ENCODE measurements at regions not wholly inside any gene's neighbourhood (a gene's known extent, or its start where the extent isn't known, plus 50 kb on each side); places are given as distances from the start of the nearest gene placed in this dataset.
"Not testable (repeated sequence)": the region's sequence is repeated elsewhere in the genome, so short reads cannot be mapped to it uniquely, and the experiment has no call there.

DNA sequence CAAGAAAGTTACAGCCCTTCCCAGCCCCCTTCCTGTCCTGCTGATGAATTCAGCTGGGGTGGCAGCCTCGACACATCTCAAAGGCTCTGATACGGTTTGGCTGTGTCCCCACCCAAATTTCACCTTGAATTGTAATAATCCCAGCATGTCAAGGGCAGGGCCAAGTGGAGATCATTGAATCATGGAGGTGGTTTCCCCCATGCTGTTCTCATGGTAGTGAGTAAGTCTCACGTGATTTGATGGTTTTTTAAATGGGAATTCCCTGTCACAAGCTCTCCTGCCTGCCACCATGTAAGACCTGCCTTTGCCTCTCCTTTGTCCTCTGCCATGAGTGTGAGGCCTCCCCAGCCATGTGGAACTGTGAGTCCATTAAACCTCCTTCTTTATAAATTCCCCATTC is 163.2 kb upstream of the FOXF1 start:
- DNase-seq (ENCODE audit: low spot score in 2 of 2) (no peak), FAIRE-seq (no peak)

DNA sequence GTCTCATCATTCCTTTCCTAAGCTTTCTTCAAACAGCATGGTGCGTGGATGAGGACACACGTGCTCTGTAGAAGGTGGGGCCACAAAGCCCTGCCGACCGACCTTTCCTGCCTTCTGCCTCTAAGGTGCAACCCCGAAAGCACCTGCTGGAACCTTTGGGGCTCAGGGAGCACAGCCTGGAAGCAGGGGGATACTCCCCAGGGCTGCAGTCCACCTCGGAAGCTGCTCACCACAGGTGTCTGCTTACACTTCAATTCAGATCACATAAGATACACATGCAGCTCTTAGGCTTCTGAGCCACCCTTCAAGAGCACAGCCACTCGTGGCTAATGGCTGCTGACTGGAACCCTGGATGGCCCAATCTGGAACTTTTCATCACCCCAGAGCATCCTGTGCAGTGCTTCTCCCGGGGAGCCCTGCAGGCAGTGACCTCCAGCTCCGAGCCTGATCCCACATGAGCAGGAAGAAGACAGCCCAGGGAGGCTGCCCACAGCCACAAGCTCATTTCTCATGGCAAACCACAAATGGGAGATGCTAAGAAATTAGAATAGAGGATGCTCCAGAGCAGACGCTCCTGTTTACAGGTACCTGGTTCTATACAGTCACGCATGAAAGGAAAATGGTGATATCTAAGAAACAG is 162.3 kb upstream of the FOXF1 start:
- DNase-seq (ENCODE audit: low spot score in 2 of 2) (no peak), FAIRE-seq (no peak)

DNA sequence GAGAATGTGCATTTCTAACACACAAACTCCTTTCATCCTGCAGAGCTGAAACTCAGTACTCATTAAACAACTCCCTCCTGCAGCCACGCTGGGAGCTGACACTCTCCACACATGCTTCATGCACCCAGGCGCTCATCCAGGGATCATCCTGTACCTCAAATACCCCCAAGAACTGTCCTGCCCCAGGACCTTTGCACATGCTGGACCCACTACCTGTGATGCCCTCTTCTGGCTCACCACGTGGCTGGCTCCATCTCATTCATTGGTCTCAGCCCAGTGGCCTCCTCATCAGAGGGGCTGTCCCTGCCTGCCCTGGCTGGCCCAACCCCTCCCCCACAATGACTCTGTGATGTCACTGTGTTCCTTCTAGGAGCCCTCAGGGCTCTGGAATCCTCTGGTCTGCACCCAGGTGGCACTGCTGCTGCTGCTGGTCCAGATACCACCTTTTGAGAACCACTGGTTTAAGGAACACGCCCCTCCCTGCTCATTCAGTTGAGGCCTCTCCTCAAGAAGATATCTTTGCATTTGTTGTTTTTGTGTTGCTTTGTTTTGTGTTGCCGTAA is 160.9 kb upstream of the FOXF1 start:
- DNase-seq (ENCODE audit: low spot score in 2 of 2) (no peak), FAIRE-seq (no peak)

DNA sequence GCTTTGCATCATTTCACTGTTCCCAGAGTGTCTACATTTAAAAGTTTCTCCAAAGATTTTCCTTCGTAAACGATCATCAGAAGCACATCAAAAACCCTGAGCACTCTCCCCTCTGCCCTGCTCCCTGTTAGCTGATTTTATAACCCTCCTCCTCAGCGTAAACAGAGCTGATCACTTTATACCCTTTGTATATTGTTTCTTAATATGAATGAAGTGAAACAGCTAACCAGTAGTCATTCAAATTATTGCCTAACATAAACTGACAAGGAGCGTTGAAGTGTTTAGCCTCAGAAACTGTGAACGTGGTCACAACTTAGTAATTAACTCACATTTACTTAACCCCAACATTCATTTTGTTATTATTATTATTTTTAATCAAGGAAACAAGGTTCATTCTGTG is 160.0 kb upstream of the FOXF1 start:
- no peak for DNase-seq (ENCODE audit: low spot score in 2 of 2)
- FAIRE-seq: no peak

DNA sequence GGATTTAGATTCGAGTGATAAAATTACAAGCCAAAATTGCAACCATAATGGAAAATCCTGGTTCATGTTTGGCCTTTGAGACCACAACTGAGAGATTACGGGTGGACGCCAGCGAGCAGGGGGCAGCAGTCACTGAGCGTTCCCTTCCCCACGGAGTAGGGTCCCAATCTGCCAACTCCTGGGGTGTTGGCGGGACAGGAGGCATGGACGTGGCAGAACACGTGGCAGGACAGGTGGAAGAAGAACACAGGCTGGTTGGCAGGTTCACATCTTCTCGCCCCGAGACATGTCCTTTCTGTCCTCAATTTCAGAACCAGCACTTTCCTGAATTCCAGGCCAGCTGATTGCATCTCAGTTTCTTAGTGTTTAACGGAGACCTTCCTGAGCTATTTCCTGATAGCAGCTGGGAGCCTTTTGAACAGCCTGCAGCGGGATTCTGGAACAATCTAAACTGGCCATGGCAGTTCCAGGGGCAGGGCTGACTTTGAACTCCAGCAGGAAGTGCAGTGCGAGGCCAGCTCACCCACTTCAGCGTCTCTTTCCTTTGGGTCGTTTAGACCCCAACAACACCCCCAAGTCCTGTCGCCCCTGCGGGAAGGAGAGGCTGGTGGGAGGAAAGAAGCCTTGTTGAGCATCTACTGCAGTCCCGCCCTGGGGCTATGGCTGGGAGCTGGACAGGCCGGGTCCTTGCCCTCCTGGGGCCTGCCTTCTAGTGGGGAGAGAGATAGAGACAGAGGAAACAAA is 159.1 kb upstream of the FOXF1 start:
- no peak for DNase-seq (ENCODE audit: low spot score in 2 of 2)
- FAIRE-seq: no peak

DNA sequence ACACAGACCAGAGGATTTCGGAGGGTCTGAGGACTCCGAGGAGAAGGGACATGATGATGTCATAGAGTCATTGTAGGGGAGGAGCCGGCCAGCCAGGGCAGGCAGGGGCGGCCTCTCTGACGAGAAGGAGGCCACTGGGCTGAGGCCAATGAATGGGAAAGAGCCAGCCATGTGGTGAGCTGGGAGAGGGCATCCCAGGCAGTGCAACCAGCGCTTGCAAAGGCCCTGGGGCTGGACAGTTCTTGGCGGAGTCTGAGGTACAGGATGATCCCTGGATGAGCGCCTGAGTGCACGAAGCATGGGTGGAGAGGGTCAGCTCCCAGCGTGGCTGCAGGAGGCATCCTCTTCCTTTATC is 158.6 kb upstream of the FOXF1 start:
- FAIRE-seq; DNase-seq (ENCODE audit: low spot score in 2 of 2): not testable (repeated sequence)

DNA sequence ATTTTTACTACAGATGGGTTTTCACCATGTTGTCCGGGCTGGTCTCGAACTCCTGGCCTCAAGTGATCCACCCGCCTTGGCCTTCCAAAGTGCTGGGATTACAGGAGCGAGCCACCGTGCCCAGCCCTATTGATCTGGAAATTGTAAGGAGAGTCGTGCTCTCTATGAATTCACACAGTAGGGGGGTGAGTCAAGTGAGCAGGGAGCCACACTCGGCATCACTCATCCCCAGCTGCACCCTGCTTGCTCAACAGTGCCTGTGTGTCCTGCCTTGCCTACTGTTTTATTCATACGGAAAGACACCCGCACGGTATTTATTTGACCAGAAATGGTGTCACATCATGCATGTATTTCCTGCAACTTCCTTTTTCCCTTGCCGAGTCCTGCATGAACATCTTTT is 157.2 kb upstream of the FOXF1 start:
- no peak for FAIRE-seq

DNA sequence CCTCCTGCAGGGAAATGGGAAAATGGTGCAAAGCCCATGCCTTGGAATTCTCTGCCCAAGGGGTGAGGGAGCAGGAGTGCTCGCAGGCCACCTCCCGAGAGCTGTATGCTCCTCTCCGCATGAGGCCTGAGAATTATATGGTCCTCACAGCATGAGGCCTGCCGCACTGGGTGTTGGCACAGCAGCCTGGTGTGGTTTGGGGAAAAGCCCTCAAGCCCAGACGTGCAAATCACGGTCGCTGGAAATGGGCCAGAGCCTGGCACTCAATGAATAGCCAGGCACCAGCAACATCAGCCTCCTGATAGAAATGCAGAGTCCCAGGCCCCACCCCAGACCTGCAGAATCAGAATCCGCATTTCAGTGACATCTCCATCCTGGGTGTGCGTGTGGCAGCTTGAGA is 156.4 kb upstream of the FOXF1 start:
- no peak for DNase-seq (ENCODE audit: low spot score in 2 of 2)
- FAIRE-seq: no peak

More for the DNA sequence above, 157.2 kb upstream of the FOXF1 start:
- no peak for DNase-seq (ENCODE audit: low spot score in 2 of 2)

DNA sequence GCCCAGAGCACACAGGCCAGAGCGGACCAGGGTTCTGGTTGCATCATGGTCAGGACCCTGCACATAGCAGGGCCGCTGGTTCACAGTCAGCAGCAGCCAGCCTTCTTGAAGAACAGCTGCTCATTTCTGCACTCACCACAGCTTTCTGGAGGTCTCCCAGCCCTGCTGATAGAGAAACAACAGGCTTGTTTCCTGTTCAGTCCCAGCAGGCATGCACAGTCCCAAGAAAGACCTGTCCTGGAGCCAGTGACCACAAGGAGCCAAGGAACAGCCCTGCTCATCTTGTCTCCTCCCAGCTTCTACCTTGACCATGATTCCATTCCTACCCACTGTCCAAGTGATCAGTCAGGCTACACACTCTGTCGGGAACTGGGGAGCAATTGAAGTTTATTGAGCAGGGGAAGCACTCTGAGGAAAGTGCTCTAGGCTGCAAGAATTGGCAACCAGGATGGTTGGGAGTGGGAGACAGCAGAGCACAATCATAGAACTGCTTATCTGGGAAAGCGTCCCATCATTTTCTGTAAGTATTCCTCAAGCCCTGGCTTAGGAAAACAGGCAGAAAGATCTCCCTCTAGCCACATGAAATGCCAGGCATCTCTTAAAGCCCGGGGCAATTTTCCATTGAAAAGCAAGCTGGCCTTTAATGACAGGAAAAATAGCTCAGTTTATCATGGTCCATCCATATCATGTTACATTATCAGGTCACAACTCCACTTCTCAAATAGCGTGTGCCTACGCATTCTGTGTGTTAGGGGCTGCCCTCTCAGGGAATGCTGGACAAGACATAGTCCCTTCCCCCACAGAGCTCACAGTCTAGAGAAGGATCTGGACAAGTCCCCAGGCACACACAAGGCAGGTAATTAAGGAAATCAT is 155.4 kb upstream of the FOXF1 start:
- FAIRE-seq (no peak), DNase-seq (ENCODE audit: low spot score in 2 of 2) (no peak)

DNA sequence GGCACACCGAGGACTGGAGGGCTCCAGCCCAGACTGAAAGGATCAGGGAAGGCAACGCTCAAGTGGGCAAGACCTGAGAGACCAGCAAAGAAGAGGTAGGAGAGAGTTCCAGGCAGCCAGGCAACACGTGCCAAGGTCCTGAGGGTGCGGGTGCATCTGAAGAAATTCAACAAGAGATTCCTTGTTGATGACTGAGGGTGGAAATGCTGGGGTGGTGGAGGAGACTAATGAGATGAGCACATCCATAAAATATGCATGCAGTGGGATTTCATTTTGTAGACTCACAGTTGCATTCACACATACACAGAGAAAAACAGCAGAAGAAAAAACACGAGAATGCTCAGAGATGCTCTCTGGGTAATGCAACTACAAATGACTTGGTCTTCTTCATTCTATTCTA is 154.8 kb upstream of the FOXF1 start:
- FAIRE-seq (no peak), DNase-seq (ENCODE audit: low spot score in 2 of 2) (no peak)

DNA sequence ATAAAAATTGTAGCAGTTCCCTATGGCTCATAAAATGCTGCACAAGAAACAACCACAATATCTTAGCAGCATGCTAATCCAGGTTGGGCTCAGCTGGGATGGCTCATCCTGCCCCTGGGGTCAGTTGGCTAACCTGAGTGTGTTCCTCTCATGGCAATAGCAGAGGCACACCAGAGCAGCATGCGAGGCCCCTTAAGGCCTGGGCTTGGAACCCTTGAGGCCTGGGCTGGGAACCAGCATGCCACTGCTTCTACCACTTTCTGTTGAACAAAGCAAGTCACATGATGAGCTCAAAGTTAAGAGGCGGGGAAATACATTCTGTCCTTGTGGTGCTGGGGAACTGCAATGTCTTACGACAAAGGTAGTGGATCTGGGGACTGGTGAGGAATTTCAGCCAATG is 154.4 kb upstream of the FOXF1 start:
- no peak for DNase-seq (ENCODE audit: low spot score in 2 of 2)
- FAIRE-seq: no peak

DNA sequence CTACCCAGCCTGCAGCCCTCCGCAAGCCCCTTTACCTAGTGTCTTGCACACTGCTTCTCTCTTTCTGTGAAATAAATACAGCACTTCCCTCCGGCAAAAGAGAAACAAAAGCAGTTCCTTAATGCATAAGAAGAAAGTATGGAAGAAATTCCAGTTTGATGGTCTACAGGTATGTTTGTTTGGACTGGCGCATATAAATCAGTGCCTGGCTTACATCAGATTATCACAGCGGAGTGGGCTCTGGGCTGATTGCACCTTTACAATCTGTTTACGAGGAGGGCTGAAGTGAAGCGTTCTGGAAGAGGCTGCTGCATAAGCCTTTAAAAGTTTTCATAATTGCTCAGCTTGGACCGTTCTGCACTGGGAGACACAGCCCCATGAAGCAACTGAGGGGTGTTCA is 153.5 kb upstream of the FOXF1 start:
- FAIRE-seq (no peak), DNase-seq (ENCODE audit: low spot score in 2 of 2) (no peak)

DNA sequence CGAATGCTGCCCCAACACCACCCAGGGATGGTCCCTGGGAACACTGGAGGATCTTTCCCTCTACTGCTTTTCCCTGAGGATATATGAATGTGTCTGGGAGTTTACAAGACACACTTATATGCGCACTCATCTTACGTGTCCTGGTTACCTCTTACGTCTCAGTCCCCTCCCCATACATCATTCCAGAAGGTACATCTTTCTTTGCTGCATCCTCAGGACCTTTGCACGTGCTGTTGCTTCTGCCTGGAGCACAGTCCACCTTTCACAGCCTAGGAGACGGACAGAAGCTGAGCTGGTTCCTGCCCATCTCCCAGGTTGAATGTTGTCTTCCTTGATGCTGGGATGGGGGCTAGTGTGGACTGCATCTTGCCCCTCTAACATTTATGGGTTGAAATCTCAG is 153.0 kb upstream of the FOXF1 start:
- DNase-seq (ENCODE audit: low spot score in 2 of 2): no peak

DNA sequence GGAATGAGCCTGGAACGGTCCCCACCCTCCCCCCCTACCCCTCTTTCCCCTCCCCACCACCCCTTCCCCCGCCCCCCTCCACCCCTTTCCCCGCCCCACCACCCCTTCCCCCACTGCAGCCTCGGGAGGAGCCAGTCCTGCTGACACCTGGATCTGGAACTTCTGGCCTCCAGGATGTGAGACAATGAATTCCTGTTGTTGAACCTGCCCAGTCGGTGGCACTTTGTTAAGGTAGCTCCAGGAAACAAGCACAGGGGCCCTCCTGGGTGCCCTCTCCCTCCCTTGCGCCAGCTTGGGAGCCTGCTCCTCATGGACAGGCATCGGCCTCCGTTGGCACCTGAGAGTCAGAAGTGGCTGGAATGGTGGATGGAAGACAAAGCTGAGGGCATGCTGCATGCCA is 152.4 kb upstream of the FOXF1 start:
- no peak for FAIRE-seq
- no peak for DNase-seq (ENCODE audit: low spot score in 2 of 2)

More for the DNA sequence above, 153.0 kb upstream of the FOXF1 start:
- no peak for FAIRE-seq

DNA sequence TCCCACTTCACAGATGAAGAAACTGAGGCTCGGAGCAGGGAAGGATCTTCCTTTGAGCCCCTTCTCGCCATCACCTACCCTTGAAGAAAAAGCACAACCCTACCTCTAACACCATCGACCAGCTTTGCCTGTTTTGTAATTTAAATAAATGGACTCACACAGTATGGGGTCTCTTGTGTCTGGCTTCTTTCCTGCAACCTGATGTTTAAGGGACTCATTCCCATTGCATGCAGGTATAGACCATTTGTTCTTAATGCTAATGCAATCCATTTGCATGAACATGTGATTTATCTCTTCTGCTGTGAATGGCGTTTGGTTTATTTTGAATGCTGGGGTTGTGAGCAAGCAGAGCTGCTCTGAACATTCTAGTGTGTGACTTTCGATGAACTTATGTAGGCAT is 150.8 kb upstream of the FOXF1 start:
- DNase-seq (ENCODE audit: low spot score in 2 of 2) (no peak), FAIRE-seq (no peak)

DNA sequence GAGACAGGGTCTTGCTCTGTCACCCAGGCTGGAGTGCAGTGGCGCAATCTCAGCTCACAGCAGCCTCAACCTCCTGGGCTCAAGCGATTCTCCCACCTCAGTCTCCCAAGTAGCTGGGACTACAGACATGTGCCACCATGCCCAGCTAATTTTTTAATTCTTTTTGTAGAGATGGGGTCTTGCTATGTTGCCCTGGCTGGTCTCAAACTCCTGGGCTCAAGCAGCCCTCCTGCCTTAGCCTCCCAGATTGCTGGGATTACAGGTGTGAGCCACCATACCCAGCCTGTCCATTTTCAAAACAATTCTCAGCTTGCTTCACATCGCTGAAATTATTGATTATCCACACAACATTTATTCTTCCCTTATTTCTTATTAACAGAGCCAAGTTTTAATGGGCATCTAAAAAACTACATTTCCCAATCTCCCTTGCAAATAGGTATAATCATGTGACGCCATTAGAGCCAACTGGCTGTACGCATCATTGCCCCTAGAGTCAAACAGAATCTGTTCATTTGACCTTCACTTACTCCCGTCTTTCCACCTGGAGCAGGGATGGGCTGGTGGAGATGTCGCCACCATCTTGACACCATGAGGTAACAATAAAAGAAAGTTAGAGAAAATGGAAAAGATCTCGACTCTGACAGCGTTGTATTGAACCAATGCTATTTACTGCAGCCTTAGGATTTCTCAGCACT is 148.0 kb upstream of the FOXF1 start:
- no peak for DNase-seq (ENCODE audit: low spot score in 2 of 2)
- no peak for FAIRE-seq

DNA sequence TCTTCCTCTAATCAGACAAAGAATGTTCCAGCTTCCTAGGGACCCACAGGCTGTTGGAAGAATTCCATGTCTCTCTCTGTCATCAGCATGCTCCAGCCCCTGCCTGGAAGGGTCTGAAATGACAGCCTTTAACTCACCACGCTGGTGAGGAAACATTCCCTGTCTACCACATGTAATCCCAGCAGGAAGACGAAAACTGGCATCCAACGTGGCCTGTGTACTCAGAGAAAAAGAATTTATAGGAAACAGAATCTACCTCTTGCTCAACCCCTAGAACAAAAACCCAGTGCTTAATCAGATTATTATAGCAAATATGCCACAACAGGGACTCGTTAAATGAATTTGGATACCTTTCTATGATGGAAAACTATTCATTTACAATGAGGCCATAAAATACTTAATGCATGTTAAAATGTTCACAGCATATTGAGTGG is 147.3 kb upstream of the FOXF1 start:
- FAIRE-seq (no peak), DNase-seq (ENCODE audit: low spot score in 2 of 2) (no peak)

DNA sequence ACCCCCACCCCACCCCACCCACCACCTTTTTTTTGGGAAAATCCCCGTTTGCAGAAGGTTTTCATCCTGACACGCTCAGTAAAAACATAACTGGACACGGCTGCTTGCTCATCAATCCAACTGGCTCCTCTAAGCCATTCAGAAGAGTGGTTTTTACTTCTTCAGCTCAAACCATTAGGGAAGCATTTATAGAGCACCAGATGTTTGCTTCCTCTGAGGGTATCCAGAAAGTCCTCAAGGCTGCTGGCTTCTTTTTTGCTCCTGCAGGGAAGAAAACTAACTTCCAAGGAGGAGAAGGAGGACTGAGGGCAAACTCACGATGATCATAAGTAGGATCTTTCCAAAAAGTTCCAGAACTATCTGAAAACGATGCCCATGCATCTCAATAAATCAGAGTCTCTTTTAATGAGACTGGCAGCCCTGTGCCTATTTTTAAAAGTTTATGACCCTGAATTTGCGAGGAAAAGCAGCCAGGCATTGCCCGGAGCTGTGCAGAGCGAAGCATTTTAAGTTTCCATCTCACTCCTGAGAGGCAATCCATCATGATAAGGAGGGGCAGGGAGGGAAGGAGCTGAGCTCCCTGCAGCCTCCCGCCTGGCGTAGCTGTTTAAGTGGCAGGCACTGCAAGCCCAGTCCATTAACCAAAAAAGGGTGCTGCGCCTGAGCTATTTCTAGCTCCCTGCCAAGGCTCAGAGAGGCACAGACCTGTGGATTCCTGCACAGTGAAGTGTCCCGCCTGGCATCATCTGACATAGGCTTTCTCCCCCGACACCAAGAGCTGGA is 146.3 kb upstream of the FOXF1 start:
- no peak for FAIRE-seq
- no peak for DNase-seq (ENCODE audit: low spot score in 2 of 2)

DNA sequence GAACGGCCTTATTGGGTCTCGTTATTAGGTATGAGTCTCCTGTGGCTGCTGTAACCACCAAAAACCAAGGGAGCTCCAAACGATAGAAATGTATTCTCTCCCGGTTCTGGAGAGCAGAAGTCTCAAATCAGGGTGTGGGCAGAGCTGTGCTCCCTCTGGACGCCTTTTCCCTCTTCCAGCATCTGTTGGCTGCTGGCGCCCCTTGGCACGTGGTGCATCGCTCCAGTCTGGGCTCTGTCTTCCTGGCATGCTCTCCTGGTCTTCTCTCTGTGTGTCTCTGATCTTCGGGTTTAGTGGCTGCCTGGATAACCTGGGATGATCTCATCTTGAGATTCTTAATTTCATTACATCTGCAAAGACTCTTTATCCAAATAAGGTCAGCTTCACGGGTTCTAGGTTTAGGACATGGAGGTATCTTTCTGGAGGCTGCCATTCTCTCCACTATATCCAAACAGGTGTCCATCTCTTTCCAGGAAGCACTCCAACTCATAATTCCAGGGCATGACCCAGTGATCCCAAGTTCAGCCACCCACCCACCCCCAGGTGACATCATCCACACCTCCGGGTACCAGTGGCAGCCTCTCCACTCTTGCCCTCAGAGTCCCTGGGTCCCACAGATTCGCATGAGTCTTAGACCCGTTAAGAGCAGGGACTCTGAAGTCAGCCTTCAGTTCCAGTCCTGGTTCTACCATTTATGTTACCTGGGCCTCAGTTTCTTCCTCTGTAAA is 145.5 kb upstream of the FOXF1 start:
- FAIRE-seq: no peak

More for the DNA sequence above, 145.5 kb upstream of the FOXF1 start:
- no peak for DNase-seq (ENCODE audit: low spot score in 2 of 2)

Data from frontal cortex (tissue), 3 donors.